ENCODE measurements at regions not wholly inside any gene's neighbourhood (a gene's known extent, or its start where the extent isn't known, plus 50 kb on each side); places are given as distances from the start of the nearest gene placed in this dataset.

DNA sequence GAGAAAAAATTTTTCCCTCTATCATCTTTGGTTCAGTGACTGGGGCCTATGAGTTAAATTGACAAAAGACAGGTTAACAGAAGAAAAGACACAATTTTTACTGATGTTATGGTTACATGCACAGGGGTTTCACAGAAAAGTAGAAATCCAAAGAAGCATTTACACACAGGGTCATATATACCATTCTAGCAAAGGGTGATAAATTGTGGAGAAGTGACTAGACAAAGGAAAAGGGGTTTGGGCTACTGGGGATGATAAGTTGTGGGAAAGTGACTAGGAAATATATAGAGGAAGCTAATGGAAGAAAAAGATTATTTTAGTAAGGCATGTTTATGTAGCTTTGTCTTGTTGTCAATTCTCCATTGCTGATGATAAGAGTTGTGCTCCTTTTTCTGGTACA, 276.7 kb upstream of the JARID2 start:
- Mint-ChIP-seq H3K9me3 (no peaks in the 10 kb centered on the region), H3K4me1 (ENCODE audit: low read depth) (no peaks in the 10 kb centered on the region), H3K4me3 (no peak overlapping the region), H3K36me3 (ENCODE audit: low read depth) (no peaks in the 10 kb centered on the region), H3K27me3 (no peaks in the 10 kb centered on the region), H3K27ac (no peak overlapping the region)
- no peak for DNase-seq
- no peak for TF ChIP-seq CTCF (IDR thresholded peaks at IDR 0.05)
- no peak for ATAC-seq
- intact Hi-C loops (cut with micrococcal nuclease) = no loop called here
- ChIA-PET CTCF (interaction anchor here (1.6 kb wide), 1 partner anchor 15 kb away, joined by 3 read pairs; no protein-coding TSS in a partner anchor), POLR2A (interaction anchor here (1.1 kb wide), 1 partner anchor 56 kb away, joined by 3 read pairs; no protein-coding TSS in a partner anchor)

- Mint-ChIP-seq H3K4me3 (no peak overlapping the region), H3K9me3 (no peaks in the 10 kb centered on the region), H3K27ac (no peak overlapping the region), H3K27me3 (no peaks in the 10 kb centered on the region), H3K4me1 (ENCODE audit: low read depth) (peaks cover 4% of the 10 kb centered on the region), H3K36me3 (ENCODE audit: low read depth) (no peaks in the 10 kb centered on the region)
- ChIA-PET CTCF (no interaction called here), POLR2A (no interaction called here)
- ATAC-seq = no peak
- no peak for TF ChIP-seq CTCF (IDR thresholded peaks at IDR 0.05)
- intact Hi-C loops (cut with micrococcal nuclease) = no loop called here
- DNase-seq = no peak
Measured at GRCh38 chr6:14972379-14973067, 273.3 kb upstream of the JARID2 start.

GRCh38 chr6:14974372-14974771, 271.5 kb upstream of the JARID2 start:
- DNase-seq = no peak
- Mint-ChIP-seq H3K9me3 (no peaks in the 10 kb centered on the region), H3K27me3 (no peaks in the 10 kb centered on the region), H3K4me1 (ENCODE audit: low read depth) (peaks cover 4% of the 10 kb centered on the region), H3K4me3 (no peak overlapping the region), H3K27ac (no peak overlapping the region), H3K36me3 (ENCODE audit: low read depth) (no peaks in the 10 kb centered on the region)
- ChIA-PET CTCF (no interaction called here), POLR2A (no interaction called here)
- TF ChIP-seq CTCF (IDR thresholded peaks at IDR 0.05) = no peak
- ATAC-seq = no peak
- intact Hi-C loops (cut with micrococcal nuclease) = no loop called here

GRCh38 chr6:14974792-14975470, 270.9 kb upstream of the JARID2 start:
- H3K27ac Mint-ChIP-seq = no peak overlapping the region
- POLR2A ChIA-PET = no interaction called here
- H3K4me1 Mint-ChIP-seq (ENCODE audit: low read depth) = peaks cover 4% of the 10 kb centered on the region

More at GRCh38 chr6:14974792-14975470, 270.9 kb upstream of the JARID2 start:
- ATAC-seq = no peak
- intact Hi-C loops (cut with micrococcal nuclease) = no loop called here
- CTCF ChIA-PET = interaction anchor here (1.2 kb wide), 1 partner anchor 9 kb away, joined by 3 read pairs; no protein-coding TSS in a partner anchor
- H3K27me3 Mint-ChIP-seq = no peaks in the 10 kb centered on the region
- no peak for TF ChIP-seq CTCF (IDR thresholded peaks at IDR 0.05)
- no peaks in the 10 kb centered on the region for H3K36me3 Mint-ChIP-seq (ENCODE audit: low read depth)
- no peak for DNase-seq
- H3K4me3 Mint-ChIP-seq = no peak overlapping the region
- no peaks in the 10 kb centered on the region for H3K9me3 Mint-ChIP-seq
